DMS114 treated with DMSO at 0.1 percent for 48 hours (cell line): ENCODE measurements at regions not wholly inside any gene's neighbourhood (a gene's known extent, or its start where the extent isn't known, plus 50 kb on each side); places are given as distances from the start of the nearest gene placed in this dataset.

ENCODE experiments used
- DNase-seq: peaks from one replicate; lab custom pipeline; 2025; ENCODE audit not compliant: unreplicated experiment; lab: John Stamatoyannopoulos, UW

- no peak for DNase-seq
Observed at GRCh38 chr10:130806426-130806825, 505.1 kb downstream of the TCERG1L start.

- DNase-seq: no peak
Observed at GRCh38 chr10:130807096-130807495, 504.4 kb downstream of the TCERG1L start.

GRCh38 chr10:130807721-130808120, 503.8 kb downstream of the TCERG1L start:
- DNase-seq: no peak

GRCh38 chr10:130808243-130808642, 503.3 kb downstream of the TCERG1L start:
- DNase-seq: no peak

GRCh38 chr10:130808686-130809085, 502.8 kb downstream of the TCERG1L start:
- no peak for DNase-seq

GRCh38 chr10:130809181-130809580, 502.3 kb downstream of the TCERG1L start:
- DNase-seq: no peak

GRCh38 chr10:130809761-130810515, 501.6 kb downstream of the TCERG1L start:
- DNase-seq: no peak

GRCh38 chr10:130810856-130811255, 500.7 kb downstream of the TCERG1L start:
- DNase-seq: no peak

GRCh38 chr10:130812381-130813148, 499.0 kb downstream of the TCERG1L start:
- DNase-seq: no peak

GRCh38 chr10:130814610-130815009, 496.9 kb downstream of the TCERG1L start:
- no peak for DNase-seq

GRCh38 chr10:130816116-130816901, 495.2 kb downstream of the TCERG1L start:
- no peak for DNase-seq

GRCh38 chr10:130817046-130817624, 494.4 kb downstream of the TCERG1L start:
- no peak for DNase-seq

- DNase-seq: no peak
Observed at GRCh38 chr10:130817674-130818073, 493.8 kb downstream of the TCERG1L start.

- DNase-seq: no peak
Observed at GRCh38 chr10:130820880-130821482, 490.5 kb downstream of the TCERG1L start.

- no peak for DNase-seq
Observed at GRCh38 chr10:130824230-130825014, 487.1 kb downstream of the TCERG1L start.

GRCh38 chr10:130833596-130833995, 477.9 kb downstream of the TCERG1L start:
- no peak for DNase-seq

- no peak for DNase-seq
Observed at GRCh38 chr10:130834170-130834569, 477.4 kb downstream of the TCERG1L start.

- no peak for DNase-seq
Observed at GRCh38 chr10:130834573-130834972, 476.9 kb downstream of the TCERG1L start.

GRCh38 chr10:130835068-130835467, 476.5 kb downstream of the TCERG1L start:
- DNase-seq: no peak

GRCh38 chr10:130836344-130836743, 475.2 kb downstream of the TCERG1L start:
- no peak for DNase-seq
